Endothelial cell of umbilical vein (primary cell): ENCODE measurements at regions not wholly inside any gene's neighbourhood (a gene's known extent, or its start where the extent isn't known, plus 50 kb on each side); places are given as distances from the start of the nearest gene placed in this dataset.

Experiments
- CTCF ChIP-seq, 2 donors: IDR thresholded peaks; 1 replicate in 1 of 2; 2 replicates in 1 of 2; pipeline ENCODE4 v1.5.1; 2011; ENCODE audit warnings: low read length in 2 of 2, mild to moderate bottlenecking in 2 of 2, moderate library complexity in 2 of 2, control low read depth in 1 of 2, inconsistent platforms in 1 of 2, low read depth in 1 of 2; ENCODE audit not compliant: insufficient read depth in 1 of 2; ENCODE audit errors: extremely low read depth in 1 of 2
- EZH2 ChIP-seq: IDR thresholded peaks from 2 replicates; pipeline ENCODE4 v1.6.1; 2012; ENCODE audit warnings: borderline replicate concordance, low read depth, mild to moderate bottlenecking, moderate library complexity, low read length, inconsistent platforms; ENCODE audit not compliant: severe bottlenecking
- FOS ChIP-seq: IDR thresholded peaks from 2 replicates; pipeline ENCODE4 v1.6.1; 2011; ENCODE audit warnings: mild to moderate bottlenecking, low read length, moderate library complexity, borderline replicate concordance; ENCODE audit not compliant: insufficient read depth
- GATA2 ChIP-seq: IDR thresholded peaks from 2 replicates; pipeline ENCODE4 v1.7.0; 2011; ENCODE audit warnings: low read depth, mild to moderate bottlenecking, moderate library complexity, mixed read lengths, low read length; ENCODE audit not compliant: insufficient read length, insufficient read depth
- POLR2A ChIP-seq: IDR thresholded peaks from 2 replicates; pipeline ENCODE4 v1.6.1; 2012; ENCODE audit warnings: low read depth, mild to moderate bottlenecking, control low read depth, low read length
- POLR2AphosphoS5 ChIP-seq: IDR thresholded peaks from 2 replicates; pipeline ENCODE4 v1.6.1; 2012; ENCODE audit warnings: low read depth, mild to moderate bottlenecking, control low read depth, low read length, moderate library complexity; ENCODE audit not compliant: insufficient read depth
- TF ChIP-seq, protein P1 (sequence below): IDR thresholded peaks from 2 replicates; pipeline ENCODE4 v1.6.1; 2011; ENCODE audit not compliant: insufficient read depth, insufficient read length

DNA sequence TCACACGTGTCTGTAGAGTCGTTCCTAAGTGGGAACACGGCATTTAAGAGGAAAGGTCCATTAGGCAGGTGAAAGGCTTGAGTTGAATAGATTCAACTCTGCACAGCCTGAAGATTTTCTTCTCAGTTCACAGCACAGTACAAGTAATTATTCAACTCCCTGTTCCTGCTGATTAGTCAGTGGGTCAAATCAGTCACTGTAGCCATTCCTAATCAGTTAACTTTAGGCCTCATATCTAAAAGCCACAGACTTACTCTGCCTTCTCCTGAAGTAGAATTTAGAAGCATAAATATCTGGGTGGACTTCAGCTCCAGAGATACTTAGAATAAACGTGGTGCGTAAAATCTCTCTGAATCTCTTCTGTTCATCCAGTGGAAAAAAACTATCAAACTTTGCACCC lies 872.4 kb downstream of the C6orf118 start:
- no peak for TF ChIP-seq EZH2
- TF ChIP-seq POLR2A = no peak
- TF ChIP-seq, protein P1, sequence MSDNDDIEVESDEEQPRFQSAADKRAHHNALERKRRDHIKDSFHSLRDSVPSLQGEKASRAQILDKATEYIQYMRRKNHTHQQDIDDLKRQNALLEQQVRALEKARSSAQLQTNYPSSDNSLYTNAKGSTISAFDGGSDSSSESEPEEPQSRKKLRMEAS = no peak
- TF ChIP-seq FOS = no peak
- no peak for TF ChIP-seq CTCF (IDR thresholded peaks at IDR 0.05; ENCODE audit: extremely low read depth in 1 of 2, insufficient read depth in 1 of 2, low read depth in 1 of 2, low read length in 2 of 2)
- no peak for TF ChIP-seq GATA2
- no peak for TF ChIP-seq POLR2AphosphoS5
